CD14-positive monocyte (primary cell): ENCODE measurements at regions not wholly inside any gene's neighbourhood (a gene's known extent, or its start where the extent isn't known, plus 50 kb on each side); places are given as distances from the start of the nearest gene placed in this dataset.

ENCODE experiments used
- DNase-seq, 3 donors: peaks; one replicate each; pipeline ENCODE4 v3.0.0-alpha.2; 2011 to 2022
- H2AFZ ChIP-seq: 2 replicates; pipeline ENCODE4 v1.6.0; 2012; ENCODE audit warnings: mild to moderate bottlenecking, low read depth, low read length, inconsistent platforms; ENCODE audit not compliant: insufficient read depth, poor library complexity, severe bottlenecking
- H3K27ac ChIP-seq, 2 donors: 1 replicate in 1 of 2; 2 replicates in 1 of 2; pipeline ENCODE4 v1.5.1; 2012 to 2013; ENCODE audit warnings: low read length in 2 of 2, control low read depth in 1 of 2, inconsistent platforms in 1 of 2, low read depth in 1 of 2, mild to moderate bottlenecking in 1 of 2
- H3K27me3 ChIP-seq, 2 donors: one replicate each; pipeline versions ENCODE4 v1.6.0 to v1.6.1; 2011 to 2013; ENCODE audit warnings: low read length in 2 of 2; ENCODE audit not compliant: control insufficient read depth in 2 of 2, insufficient read depth in 2 of 2
- H3K36me3 ChIP-seq, 2 donors: replicated peaks in 1 of 2; 1 replicate in 1 of 2; 2 replicates in 1 of 2; pipeline versions ENCODE4 v1.5.1 to v1.6.1; 2012 to 2013; ENCODE audit warnings: low read length in 2 of 2, control low read depth in 1 of 2, inconsistent platforms in 1 of 2, mild to moderate bottlenecking in 1 of 2; ENCODE audit not compliant: insufficient read depth in 2 of 2, control insufficient read depth in 1 of 2
- H3K4me1 ChIP-seq, 2 donors: 1 replicate in 1 of 2; 2 replicates in 1 of 2; pipeline versions ENCODE4 v1.5.1 to v1.6.1; 2012 to 2013; ENCODE audit warnings: low read length in 2 of 2, control low read depth in 1 of 2, inconsistent platforms in 1 of 2, mild to moderate bottlenecking in 1 of 2, moderate library complexity in 1 of 2; ENCODE audit not compliant: insufficient read depth in 2 of 2, control insufficient read depth in 1 of 2
- H3K4me2 ChIP-seq: replicated peaks from 2 replicates; pipeline ENCODE3; 2012; ENCODE audit warnings: low read length, moderate library complexity, mild to moderate bottlenecking; ENCODE audit not compliant: poor library complexity, severe bottlenecking; ENCODE audit errors: extremely low read depth
- H3K4me3 ChIP-seq, 3 experiments: fragments of 200-600 bp in 1 of 3; sonication (generic) in 1 of 3; replicated peaks in 1 of 3; 1 replicate in 2 of 3; 2 replicates in 1 of 3; pipeline ENCODE4 v1.5.1; 2011 to 2013; ENCODE audit warnings: low read length in 3 of 3, mild to moderate bottlenecking in 3 of 3, control low read depth in 2 of 3, low read depth in 2 of 3, inconsistent platforms in 1 of 3, moderate library complexity in 1 of 3
- H3K79me2 ChIP-seq: 2 replicates; pipeline ENCODE4 v1.6.0; 2012; ENCODE audit warnings: mild to moderate bottlenecking, control low read depth, inconsistent platforms, low read length, moderate library complexity; ENCODE audit not compliant: insufficient read depth
- H3K9ac ChIP-seq: 2 replicates; pipeline ENCODE4 v1.6.0; 2017; ENCODE audit warnings: low read length, mild to moderate bottlenecking; ENCODE audit not compliant: insufficient read depth, poor library complexity, severe bottlenecking
- H3K9me3 ChIP-seq, 2 donors: replicated peaks in 1 of 2; 1 replicate in 1 of 2; 2 replicates in 1 of 2; pipeline versions ENCODE4 v1.5.1 to v1.6.1; 2012 to 2013; ENCODE audit warnings: low read length in 2 of 2, control low read depth in 1 of 2; ENCODE audit not compliant: control insufficient read depth in 1 of 2, insufficient read depth in 1 of 2
- H4K20me1 ChIP-seq: 2 replicates; pipeline ENCODE4 v1.6.0; 2012; ENCODE audit warnings: mild to moderate bottlenecking, low read length, control low read depth, moderate library complexity; ENCODE audit not compliant: insufficient read depth
- H3K27ac Mint-ChIP-seq, 7 donors: one replicate each; pipeline ENCODE4 v1.8.0; 2020; ENCODE audit warnings: mild to moderate bottlenecking in 7 of 7, mixed read lengths in 7 of 7, moderate library complexity in 6 of 7, inconsistent platforms in 2 of 7
- H3K27me3 Mint-ChIP-seq, 3 donors: one replicate each; pipeline ENCODE4 v1.8.0; 2021 to 2022; ENCODE audit warnings: low read depth in 3 of 3, mild to moderate bottlenecking in 3 of 3, mixed read lengths in 3 of 3, moderate library complexity in 3 of 3, inconsistent platforms in 1 of 3
- H3K36me3 Mint-ChIP-seq, 2 donors: one replicate each; pipeline ENCODE4 v1.8.0; 2020; ENCODE audit warnings: mixed read lengths in 2 of 2, inconsistent platforms in 1 of 2, mild to moderate bottlenecking in 1 of 2
- H3K4me1 Mint-ChIP-seq: one replicate; pipeline ENCODE4 v1.8.0; 2020; ENCODE audit warnings: mild to moderate bottlenecking, mixed read lengths
- H3K4me3 Mint-ChIP-seq, 2 donors: one replicate each; pipeline ENCODE4 v1.8.0; 2020; ENCODE audit warnings: mild to moderate bottlenecking in 2 of 2, mixed read lengths in 2 of 2, moderate library complexity in 1 of 2
- H3K9me3 Mint-ChIP-seq, 7 donors: one replicate each; pipeline ENCODE4 v1.8.0; 2020 to 2022; ENCODE audit warnings: mixed read lengths in 7 of 7, mild to moderate bottlenecking in 6 of 7, moderate library complexity in 6 of 7, inconsistent platforms in 2 of 7
- WGBS: methylation state at CpG from one replicate; pipeline ENCODE4 v1.1.5; 2013; ENCODE audit warnings: missing lambda C conversion rate; ENCODE audit not compliant: insufficient coverage; 5-methylcytosine and 5-hydroxymethylcytosine counted together
- intact Hi-C, 2 donors: fragments of 100-400 bp; cut with micrococcal nuclease; formaldehyde crosslinking; loops; one replicate each; pipeline versions ENCODE4 v1.15.0 to v1.15.1; 2023
- TF ChIP-seq, protein P1 (sequence below): fragments of 200-600 bp; IDR thresholded peaks from one replicate; pipeline ENCODE4 v1.8.0; 2022; ENCODE audit warnings: antibody characterized with exemption, mild to moderate bottlenecking

DNA sequence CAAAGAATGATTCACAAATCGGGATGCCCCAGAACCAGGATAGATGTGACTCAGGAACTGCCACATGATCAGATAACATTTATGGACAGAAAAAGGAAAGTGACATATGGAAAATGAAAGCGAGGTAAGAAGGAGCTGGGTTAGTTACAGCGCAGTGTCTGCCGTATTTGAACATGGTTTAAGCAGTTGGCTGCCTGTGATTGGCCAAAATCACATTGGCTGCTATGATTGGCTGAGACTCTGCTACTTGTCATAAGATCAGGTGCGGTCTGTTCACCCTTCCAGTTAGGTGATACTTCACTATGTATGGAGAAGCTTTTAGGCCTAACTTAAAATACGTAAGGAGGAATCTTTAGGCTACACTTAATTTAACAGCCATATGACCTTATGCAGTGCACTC, 322.7 kb upstream of the HAND2 start:
- Histone ChIP-seq H3K79me2 (no peaks in the 10 kb centered on the region), H3K4me2 (no peak overlapping the region), H3K4me1 (no peaks in the 10 kb centered on the region), H3K36me3 (no peaks in the 10 kb centered on the region), H3K9ac (no peak overlapping the region), H3K27ac (no peak overlapping the region), H3K27me3 (no peaks in the 10 kb centered on the region), H4K20me1 (no peaks in the 10 kb centered on the region), H3K9me3 (no peaks in the 10 kb centered on the region), H3K4me3 (no peak overlapping the region), H2AFZ (no peak overlapping the region)
- no peak overlapping the region for H3K4me3 Mint-ChIP-seq
- no peak for DNase-seq
- H3K4me1 Mint-ChIP-seq, result no peaks in the 10 kb centered on the region
- no peaks in the 10 kb centered on the region for H3K36me3 Mint-ChIP-seq
- H3K27ac Mint-ChIP-seq, result no peak overlapping the region
- H3K9me3 Mint-ChIP-seq, result peaks cover 0 to 2% (median 0%) of the 10 kb centered on the region in 7 donors
- intact Hi-C loops, result no loop called here
- WGBS, result 95% methylated on average over 4 of the region's 6 CpGs
- TF ChIP-seq, protein P1, sequence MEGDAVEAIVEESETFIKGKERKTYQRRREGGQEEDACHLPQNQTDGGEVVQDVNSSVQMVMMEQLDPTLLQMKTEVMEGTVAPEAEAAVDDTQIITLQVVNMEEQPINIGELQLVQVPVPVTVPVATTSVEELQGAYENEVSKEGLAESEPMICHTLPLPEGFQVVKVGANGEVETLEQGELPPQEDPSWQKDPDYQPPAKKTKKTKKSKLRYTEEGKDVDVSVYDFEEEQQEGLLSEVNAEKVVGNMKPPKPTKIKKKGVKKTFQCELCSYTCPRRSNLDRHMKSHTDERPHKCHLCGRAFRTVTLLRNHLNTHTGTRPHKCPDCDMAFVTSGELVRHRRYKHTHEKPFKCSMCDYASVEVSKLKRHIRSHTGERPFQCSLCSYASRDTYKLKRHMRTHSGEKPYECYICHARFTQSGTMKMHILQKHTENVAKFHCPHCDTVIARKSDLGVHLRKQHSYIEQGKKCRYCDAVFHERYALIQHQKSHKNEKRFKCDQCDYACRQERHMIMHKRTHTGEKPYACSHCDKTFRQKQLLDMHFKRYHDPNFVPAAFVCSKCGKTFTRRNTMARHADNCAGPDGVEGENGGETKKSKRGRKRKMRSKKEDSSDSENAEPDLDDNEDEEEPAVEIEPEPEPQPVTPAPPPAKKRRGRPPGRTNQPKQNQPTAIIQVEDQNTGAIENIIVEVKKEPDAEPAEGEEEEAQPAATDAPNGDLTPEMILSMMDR, result no peak
- peaks cover 2 to 3% (median 2%) of the 10 kb centered on the region in 3 donors for H3K27me3 Mint-ChIP-seq

DNA sequence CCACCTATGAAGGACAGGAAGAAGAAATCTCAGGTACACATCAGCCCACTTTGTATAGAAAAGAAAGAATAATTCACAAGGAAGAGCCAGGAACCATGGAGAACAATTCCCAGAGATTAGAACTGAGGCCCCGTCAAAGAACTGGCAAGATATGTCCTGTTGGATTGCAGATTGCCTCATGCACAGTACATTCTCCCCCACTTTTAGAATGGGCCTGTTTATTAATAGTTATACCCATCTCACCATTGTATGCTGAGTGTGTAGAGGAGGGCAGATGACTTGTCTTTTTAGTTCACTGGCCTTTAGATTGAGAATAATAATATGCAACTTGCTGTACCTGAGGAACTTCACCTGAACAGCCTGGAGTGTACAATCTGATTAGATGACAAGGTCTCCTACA, 315.6 kb upstream of the HAND2 start:
- Mint-ChIP-seq H3K9me3 (peaks cover 0 to 10% (median 2%) of the 10 kb centered on the region in 7 donors), H3K27ac (no peak overlapping the region), H3K4me3 (no peak overlapping the region), H3K27me3 (peaks cover 0 to 7% (median 0%) of the 10 kb centered on the region in 3 donors), H3K36me3 (no peaks in the 10 kb centered on the region), H3K4me1 (no peaks in the 10 kb centered on the region)
- Histone ChIP-seq H3K79me2 (no peaks in the 10 kb centered on the region), H4K20me1 (no peaks in the 10 kb centered on the region), H3K9me3 (peaks cover 0 to 3% of the 10 kb centered on the region in 2 donors), H3K4me1 (no peaks in the 10 kb centered on the region), H3K27me3 (no peaks in the 10 kb centered on the region), H3K27ac (no peak overlapping the region), H2AFZ (no peak overlapping the region), H3K36me3 (no peaks in the 10 kb centered on the region), H3K9ac (no peak overlapping the region), H3K4me2 (no peak overlapping the region), H3K4me3 (no peak overlapping the region)
- DNase-seq, result no peak
- intact Hi-C loops, result no loop called here
- TF ChIP-seq, protein P1, result no peak
- WGBS, result no CpG with 5 or more reads among the region's 1 CpG
